T-helper 9 cell (primary cell): ENCODE measurements at regions not wholly inside any gene's neighbourhood (a gene's known extent, or its start where the extent isn't known, plus 50 kb on each side); places are given as distances from the start of the nearest gene placed in this dataset.
"Not testable (repeated sequence)": the region's sequence is repeated elsewhere in the genome, so short reads cannot be mapped to it uniquely, and the experiment has no call there.

ENCODE experiments used
- DNase-seq: peaks from one replicate; pipeline ENCODE4 v3.0.0-alpha.2; 2020

DNA sequence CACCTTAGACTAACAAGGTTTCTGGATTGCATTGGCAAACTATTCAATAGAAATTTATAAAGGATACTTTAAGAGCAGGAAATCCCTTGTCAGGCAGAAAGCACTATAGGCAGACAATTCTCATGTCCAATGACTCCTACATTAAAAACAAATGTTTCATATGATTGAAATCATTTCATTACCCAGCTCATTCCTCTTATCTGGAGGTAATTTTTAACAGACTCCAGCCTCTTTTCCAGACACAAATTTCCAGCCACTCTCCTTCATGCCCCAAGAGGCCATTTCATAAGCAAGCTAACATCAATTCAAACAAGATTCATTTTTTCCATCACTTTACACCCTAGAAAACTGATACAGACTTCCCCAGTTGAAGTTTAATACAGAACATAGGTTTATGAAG, 495.1 kb upstream of the FRG1 start:
- DNase-seq = no peak

DNA sequence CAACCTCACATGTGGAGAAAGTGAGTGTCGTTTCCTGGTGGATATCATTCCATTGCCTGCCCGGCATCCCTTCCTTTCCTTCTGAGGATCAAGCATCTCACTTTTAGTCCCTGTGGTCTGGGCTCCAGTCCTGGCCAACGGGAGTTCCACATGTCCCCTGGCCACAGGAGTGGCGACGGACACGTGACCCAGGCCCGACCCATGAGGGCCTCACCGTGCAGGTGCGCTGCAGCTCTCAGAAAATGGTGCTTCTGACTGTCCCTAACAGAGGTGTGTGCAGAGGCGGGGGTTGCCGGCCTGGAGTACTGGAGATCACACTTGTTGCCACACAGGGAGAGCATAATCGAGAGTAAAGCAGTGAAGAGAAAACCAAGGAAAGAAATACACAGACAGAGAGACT, 476.9 kb upstream of the FRG1 start:
- no peak for DNase-seq

DNA sequence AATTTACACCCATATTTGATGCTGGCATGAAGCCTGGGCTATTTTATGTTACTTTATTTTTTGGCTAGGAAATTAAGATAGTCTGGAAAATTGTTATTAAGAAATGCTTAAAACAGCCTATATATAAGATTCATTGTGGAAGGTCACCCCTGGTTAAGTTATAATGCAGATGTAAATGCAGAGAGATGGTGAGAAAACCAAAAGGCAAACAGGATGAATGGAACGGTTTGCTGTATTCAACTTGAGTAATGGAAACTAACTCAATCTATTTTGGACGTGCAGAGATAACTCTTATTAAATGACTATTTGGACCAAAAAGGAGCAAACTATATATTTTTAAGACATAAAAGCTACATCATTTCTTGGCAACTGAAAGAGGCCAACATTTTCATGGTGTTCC, 446.3 kb upstream of the FRG1 start:
- DNase-seq = no peak

DNA sequence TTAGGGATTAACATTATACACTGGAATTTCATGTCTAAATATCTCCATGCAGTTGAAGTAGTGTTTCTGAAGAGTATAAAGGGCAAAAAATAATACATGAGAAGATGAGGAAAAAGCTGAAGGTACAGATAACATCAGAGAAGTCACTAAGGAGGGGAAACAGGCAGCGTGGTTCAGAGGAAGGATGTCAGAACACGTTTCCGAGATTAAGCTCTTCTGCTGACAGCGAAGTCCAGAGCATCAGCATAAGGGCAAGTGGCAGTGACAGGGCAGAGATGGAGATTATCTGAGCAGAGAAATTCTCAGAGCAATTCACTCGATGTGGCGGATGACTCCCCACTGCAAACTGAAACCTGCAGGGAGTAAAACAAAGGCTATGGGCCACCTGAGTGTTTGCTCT, 443.2 kb upstream of the FRG1 start:
- DNase-seq = no peak

DNA sequence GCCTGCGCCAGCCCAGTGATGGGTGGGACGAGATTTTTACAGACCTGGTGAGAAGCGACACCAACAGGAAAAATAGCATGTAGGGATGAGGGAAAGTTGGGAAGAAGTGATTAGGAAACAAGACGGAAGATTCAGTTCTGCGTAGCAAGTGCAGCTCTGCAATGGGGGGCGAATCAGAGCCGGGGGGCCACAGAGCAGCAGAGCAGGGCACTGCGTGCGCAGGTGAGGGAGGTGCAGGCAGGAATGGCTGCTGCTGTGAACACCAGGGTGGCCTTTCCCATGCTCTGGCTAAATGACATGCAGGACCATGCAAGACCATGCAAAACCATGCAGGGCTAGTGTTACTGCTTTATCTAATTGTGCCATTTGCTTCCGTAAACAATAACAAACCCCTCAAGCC, 442.7 kb upstream of the FRG1 start:
- no peak for DNase-seq

DNA sequence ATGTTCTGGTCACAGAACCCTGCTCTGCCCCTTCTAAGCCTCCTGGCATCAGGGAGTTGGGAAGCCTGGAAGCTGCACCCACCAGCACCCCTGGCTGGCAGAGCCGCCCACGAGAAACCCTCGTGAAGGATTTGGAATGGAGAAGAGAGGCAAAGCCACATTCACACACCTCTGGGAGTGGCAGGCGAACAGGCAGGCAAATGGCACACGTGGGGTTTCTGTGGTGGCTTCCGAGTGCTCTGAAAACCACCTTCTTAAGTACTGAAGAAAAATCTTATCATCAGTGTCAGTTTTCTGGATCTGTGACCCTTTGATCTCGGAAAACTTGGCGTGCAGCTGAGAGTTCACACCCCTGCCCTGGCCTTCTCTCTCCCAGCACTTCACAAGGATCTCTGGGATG, 442.2 kb upstream of the FRG1 start:
- DNase-seq = no peak

DNA sequence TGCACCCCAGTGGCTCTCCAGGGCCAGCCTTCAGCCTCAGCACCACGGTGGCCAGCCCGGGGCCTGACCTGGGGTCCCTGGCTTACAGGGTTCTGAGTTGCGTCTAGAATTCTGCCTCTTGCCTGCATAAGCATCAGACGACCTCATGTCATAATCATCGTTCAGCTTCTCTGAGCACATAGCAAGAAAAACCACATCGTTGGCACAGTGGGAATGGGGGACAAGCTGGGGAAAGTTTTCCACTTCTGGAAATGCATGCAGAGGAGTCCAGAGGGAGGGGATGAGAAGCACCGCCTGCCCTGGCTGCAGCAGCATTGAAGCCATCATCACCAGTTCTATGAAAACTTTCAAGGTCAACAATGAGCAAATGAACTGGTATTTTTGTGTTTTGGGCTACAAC, 441.0 kb upstream of the FRG1 start:
- no peak for DNase-seq

DNA sequence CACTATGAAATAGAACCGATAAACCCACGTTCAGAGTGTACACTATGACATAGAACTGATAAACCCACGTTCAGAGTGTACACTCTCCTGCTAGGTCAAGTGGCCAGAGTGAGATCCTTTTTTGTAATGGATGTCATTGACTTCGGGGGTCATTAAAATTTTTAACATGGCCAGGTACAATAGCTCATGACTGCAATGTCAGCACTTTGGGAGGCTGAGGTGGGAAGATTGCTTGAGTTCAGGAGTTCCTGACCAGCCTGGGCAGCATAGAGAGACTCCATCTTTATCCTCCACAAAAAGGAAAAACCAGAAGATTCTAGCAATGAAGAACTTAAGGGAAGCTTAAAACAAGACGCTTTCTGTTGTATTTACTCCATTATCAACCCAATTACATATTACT, 439.7 kb upstream of the FRG1 start:
- no peak for DNase-seq

DNA sequence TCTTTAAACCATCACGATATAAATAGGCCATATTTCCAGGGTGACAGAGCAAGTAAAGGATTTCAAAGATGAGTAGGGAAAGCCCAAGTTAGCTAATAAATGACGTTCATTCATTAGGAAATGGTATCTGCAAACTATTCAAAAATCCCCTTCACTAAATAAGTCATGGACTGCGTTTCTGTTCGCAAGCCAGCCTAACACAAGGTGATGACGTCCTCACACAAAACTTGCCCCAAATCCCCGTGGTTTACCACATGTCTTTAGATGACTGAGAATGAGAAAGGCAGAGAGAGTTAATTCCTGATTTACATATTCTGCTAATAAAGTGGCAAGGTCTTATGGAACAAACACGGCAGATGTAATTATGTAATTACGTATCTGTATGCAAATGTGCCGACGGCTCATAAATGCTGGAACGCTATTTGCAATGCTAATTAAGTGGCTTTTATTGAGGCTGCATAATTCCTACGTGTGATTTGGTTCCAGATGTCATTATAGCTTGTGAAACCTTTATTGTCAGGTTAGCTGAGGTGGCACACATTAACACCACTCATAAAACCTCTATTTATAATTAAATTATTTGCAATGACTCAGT, 437.7 kb upstream of the FRG1 start:
- no peak for DNase-seq

DNA sequence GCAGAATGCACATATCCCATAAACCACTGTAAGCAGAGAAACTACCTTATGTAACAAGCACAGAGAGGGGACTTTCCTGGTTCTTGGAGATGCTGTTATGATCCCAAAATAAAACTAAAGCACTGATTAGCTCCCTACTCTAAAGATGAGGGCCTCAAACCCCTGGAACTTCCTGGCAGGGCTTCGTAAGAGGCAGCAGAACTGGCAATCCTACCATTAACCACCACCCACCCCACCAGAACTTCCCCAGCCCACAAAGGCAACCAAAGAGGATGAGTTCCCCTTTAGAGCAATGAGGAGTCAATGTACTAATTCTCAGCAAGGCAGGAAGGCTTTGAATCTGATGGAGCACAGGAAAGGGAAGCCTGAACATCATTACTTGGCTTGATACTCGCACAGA, 436.5 kb upstream of the FRG1 start:
- no peak for DNase-seq

DNA sequence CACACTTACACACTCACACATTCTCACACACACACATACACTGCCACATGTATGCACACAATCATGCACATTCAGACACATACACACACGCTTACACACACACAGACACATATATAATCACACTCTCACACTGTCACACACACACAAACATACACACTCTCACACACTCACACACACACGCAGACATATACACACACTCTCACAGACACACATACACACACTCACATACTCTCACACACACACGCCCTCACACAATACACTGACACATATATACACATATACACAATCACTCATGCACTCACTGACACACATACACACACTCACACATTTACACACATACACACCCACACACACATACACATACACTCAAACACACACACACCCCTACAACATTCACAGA, 435.3 kb upstream of the FRG1 start:
- no peak for DNase-seq

DNA sequence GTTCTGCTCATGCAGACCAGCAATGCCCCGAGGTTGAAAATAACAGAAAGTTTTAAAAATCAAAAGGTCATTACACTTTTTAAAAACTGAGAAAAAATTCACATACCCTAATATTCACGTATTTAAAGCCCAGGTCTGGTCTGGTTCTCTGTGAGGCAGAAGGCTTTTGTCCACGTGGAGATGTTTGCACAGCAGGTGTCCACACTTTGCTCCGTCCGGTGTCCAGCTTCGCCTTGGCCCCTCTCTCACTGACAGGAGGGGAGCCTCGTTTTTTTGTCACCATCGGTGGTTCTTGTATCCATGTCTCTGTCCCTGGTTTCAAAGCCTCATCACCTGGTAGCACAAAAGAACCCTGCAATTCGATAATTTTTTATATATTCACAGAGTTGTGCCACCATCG, 434.6 kb upstream of the FRG1 start:
- no peak for DNase-seq

DNA sequence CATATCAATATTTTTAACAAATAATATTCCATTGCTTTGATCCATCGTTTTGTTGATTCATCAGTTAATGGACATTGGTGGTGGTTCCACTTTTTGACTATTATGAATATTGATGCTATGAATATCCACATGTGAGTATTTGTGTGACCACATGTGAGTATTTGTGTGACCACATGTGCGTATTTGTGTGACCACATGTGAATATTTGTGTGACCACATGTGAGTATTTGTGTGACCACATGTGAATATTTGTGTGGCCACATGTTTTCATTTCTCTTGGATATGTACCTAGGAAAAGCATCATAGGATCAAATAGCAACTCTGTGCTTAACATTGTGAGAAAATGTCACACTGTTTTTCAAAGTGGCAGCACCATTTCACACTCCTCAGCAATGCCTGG, 433.6 kb upstream of the FRG1 start:
- DNase-seq = no peak

DNA sequence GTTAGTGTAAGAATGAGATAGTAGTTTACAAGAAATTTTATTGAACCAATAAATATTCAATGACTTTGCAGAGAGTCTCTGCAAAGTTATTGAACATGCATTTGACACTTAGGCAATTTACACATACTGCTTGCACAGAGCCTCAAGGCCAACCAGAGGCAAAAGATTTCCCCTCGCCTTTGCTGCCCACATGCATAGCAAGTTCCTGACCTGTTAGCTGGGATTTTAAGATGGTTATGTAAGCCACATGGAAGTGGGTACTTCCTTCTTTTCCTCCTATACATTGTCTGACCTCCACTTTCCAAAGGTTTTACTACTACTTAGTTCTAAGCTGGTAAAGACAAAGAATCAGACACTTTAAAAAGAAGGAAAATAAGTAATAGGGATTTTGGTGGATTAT, 430.1 kb upstream of the FRG1 start:
- DNase-seq = no peak

DNA sequence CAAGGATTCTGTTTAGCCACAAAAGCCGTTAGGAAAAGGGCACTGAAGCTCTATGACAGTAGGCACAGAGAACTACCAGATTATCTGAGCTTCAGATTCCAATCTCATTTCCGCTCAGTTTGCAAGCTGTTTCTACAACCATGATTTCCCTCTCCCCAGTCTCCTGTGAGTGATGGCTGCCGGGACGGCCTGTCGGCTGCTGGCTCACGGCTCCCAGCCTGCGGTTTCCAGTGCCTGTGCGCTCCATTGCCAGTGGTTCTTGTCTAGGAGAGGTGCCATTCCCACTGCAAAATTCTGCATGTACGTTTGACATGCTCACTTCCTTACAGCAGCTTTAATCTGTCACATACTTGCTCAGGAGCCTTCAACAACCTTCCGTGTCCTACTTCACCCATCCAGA, 429.1 kb upstream of the FRG1 start:
- no peak for DNase-seq

DNA sequence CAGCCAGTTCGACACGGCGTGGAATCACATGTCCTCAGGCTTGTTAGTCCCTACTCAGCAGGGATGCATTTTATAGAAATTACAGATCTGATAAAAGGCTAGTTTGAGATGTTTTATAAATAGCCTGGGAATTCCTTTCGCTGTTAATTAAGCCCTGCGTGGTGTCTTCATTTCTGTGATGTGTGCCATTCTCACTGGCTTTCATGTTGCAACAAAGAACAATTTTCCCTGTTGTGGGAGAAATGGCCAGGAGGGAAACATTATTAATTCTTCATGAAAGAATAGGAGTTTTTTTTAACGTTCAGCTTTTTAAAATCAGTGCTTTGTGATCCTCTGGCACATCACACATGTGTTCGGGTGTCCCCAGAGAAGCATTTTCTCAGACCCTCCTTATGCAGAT, 427.3 kb upstream of the FRG1 start:
- no peak for DNase-seq

DNA sequence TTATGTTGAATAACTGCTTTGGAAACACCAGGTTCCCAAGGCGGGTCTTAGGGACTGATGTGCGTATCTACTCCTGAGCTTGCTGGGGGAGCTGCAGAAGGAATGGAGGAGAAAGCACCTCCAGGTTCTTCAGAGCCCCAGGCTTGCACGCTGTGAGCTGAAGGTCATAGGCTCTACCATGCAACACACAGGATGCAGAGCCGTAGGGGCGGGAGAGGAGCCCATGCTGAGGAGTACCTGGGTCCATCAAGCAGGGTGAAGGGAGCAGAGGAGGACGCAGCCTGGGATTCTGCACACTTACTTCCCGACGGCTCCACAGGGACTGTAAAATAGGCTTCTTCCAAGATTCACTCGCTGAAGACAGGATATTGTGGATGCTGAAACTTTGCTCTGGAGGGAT, 426.5 kb upstream of the FRG1 start:
- no peak for DNase-seq

DNA sequence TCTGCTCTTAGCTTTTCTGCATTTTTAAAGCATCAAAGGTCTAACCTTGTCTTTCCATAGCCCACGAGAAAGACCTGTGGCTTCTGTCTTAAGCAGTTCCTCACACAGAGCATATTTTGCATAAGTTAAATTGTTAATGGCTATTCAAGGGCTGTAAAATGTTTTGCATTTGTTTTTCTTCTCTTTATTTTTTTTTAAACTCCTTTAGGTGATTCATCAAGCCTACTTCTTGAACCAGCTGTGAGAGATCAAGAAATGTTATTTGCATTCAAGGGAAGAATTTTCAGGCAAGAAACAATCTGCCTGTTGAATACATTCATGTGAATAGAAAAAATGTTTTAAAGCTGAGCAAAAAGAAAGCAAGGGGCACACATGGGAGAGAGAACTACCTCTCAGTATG, 423.8 kb upstream of the FRG1 start:
- no peak for DNase-seq

DNA sequence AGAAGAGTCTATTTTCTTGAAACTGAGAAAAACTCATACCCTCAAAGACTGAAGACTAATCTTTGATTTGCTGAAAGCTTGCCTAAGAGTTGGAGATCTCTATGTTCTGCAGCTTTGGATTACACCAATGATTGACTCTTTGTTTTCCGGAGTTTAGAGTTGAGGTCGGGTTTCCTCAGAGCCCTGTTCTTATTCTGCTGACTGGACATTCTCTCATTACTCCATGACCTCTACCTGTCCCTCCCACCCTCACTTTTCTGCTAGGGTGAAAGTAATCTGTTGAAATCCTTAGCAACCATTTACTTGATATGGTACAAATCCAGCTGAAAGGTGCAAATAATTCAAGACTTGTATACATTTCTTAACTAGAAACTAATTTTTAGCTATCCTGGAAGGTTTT, 421.5 kb upstream of the FRG1 start:
- no peak for DNase-seq

DNA sequence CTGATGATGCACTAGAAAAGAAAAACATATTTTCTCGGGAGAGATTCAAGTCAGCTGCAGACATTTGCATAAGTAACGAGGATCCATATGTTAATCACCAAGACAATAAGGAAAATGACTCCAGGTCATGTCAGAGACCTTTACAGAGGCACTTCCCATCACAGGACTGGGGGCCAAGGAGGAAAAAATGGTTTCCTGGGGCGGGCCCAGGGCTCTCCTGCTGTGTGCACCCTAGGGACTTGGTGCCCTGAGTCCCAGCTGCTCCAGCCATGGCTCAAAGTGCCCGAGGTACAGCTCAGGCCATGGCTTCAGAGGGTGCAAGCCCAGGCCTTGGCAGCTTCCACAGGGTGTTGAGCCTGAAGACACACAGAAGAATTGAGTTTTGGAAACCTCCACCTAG, 415.4 kb upstream of the FRG1 start:
- DNase-seq = no peak

DNA sequence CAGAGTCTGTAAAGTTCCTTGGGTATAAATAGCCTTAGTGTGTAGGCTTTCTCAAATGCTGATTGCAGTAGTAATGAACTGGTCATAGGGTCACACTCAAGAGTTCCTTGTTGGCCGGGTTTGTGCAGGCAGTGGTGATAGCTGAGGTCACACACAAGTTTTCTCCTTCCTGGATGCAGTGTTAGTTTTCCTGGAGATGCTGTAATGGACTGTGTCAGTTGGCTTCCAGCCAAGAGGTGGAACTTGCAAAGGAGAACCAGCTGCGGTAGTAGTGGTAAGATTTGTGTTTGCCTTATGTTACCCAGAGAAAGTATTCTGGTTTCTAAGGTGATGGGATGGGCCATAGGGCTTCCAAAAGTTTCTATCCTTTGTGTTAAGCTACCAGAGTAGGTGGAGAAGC, 409.8 kb upstream of the FRG1 start:
- DNase-seq = no peak

DNA sequence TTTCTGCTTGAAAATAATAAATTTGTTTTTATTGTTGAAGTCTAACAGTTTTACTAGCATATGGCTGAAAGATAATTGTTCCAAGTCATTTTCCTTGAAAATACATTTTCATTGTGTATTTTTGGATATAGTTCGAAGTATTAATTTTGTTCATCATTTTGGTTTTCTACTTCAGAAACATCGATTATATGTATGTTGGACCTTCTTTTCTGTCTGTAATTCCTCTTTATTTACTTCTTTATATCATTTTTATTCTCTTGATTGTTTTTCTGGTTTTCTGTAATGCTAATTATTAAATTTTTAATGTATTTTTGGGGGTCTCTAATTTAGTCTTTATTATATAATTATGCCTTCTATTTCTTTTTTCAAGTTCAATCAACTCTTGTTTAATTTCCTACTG, 407.1 kb upstream of the FRG1 start:
- DNase-seq = no peak

DNA sequence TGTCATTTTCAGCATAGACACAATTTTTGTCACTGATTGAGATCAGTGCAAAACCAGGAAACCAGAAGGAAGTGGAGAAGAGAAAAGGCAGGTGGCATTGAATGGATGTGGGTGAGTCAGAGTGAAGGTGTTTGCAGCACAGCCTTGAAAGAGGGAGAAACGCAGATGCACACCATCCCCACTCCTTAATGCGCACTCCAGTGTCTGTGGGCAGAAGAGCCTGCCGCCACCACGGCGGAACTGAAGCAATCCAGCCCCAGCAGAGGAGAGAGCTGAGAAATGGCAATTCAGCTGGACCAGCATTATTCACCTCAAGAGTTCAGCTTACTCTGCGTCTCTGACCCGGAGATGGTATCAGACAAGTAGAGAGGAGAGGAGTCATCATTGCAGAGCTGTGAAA, 393.1 kb upstream of the FRG1 start:
- DNase-seq = no peak

DNA sequence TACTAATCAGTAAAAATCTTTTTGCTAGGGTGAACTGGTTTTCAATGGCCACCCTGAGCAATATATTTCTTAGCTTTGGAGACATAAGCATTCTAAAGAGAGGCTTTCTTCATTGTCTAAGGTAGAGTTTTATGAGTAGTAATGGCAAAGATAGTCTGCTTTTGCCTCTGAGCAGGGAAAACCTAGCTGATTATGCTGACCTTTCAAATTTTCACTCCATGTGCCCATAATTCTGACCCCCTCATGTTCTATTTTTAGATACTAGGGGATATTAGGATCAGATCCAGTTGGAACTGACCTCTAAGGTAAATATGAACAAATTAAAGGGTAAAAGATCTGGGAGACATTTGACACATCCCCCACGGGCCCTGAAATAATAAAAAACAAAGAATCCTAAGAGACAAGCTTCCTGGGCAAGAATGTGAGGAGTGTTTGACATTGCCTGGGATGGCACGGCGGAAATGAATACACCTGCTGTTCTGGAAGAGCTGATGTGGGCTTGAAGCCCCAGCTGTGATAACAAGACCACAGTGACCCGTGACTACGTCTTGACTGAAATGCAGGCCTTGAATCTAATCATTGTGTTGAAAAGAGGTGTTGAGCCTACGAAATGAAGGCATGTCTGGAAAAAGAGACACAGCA, 392.1 kb upstream of the FRG1 start:
- DNase-seq = no peak

DNA sequence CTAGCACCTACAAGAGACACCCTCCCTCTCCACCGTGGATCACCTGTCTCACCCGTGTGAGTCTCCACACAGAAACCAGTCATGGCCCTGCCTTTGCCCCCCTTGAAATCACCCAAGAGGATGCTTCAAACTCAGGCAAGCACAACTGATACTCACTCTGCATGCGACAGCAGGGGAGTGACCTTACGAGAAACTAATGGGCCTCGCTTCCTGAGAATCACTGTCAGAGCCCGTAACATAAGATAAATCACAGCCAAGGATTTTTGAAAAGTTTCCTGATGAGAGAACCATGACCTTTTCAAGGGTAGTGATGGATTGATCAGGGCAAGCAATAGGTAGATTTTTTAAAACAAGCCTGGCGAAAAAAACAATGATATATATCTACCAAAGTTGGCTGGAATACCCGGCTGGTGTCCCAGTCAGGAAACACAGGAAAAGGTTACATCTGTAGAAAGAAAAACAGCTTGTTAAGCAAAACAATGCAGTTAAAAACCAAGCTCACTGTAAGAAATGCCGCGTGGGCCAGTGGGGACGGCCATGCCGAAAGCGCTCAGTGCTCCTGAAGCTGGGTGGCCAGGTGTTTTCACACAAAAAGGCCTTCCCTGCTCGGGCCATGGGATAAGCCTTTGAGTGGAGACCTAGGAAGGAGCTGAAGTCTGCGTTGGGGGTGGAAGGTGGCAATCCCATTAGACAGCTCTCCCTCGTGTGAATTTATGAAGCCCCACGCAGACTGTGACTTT, 388.6 kb upstream of the FRG1 start:
- DNase-seq = not testable (repeated sequence)
